NB4 (cell line): ENCODE measurements at regions not wholly inside any gene's neighbourhood (a gene's known extent, or its start where the extent isn't known, plus 50 kb on each side); places are given as distances from the start of the nearest gene placed in this dataset.

ENCODE experiments used
- DNase-seq: peaks from one replicate; pipeline ENCODE4 v3.0.0; 2010; ENCODE audit warnings: low read depth
- H3K4me3 ChIP-seq: one replicate; pipeline ENCODE4 v1.5.1; 2011; ENCODE audit warnings: mild to moderate bottlenecking, low read depth, low read length, moderate library complexity
- CTCF ChIP-seq: IDR thresholded peaks from one replicate; pipeline ENCODE4 v1.5.1; 2012; ENCODE audit warnings: low read depth, low read length
- MAX ChIP-seq: IDR thresholded peaks from 2 replicates; pipeline ENCODE4 v1.6.1; 2011; ENCODE audit warnings: low read depth, low read length
- MYC ChIP-seq: IDR thresholded peaks from 2 replicates; pipeline ENCODE4 v1.6.1; 2011; ENCODE audit warnings: low read depth, low read length
- POLR2A ChIP-seq: IDR thresholded peaks from 2 replicates; pipeline ENCODE4 v1.6.1; 2011; ENCODE audit warnings: mild to moderate bottlenecking; ENCODE audit not compliant: insufficient read length; ENCODE audit errors: extremely low read depth

GRCh38 chr2:387980-388421 is 100.1 kb upstream of the ALKAL2 start:
- DNase-seq, result no peak
- TF ChIP-seq MYC (no peak), POLR2A (no peak)
- H3K4me3 ChIP-seq, result no peak overlapping the region

- no peak overlapping the region for H3K4me3 ChIP-seq
- TF ChIP-seq MYC (no peak), MAX (no peak)
- DNase-seq, result no peak
These were observed 98.7 kb upstream of the ALKAL2 start for GRCh38 chr2:386406-387103.

GRCh38 chr2:385785-386184 is 97.9 kb upstream of the ALKAL2 start:
- no peak overlapping the region for H3K4me3 ChIP-seq
- DNase-seq, result no peak
- TF ChIP-seq POLR2A, result no peak
- no peak for TF ChIP-seq CTCF
- TF ChIP-seq MAX, result no peak
- no peak for TF ChIP-seq MYC

- H3K4me3 ChIP-seq, result no peak overlapping the region
- DNase-seq, result no peak
- TF ChIP-seq MAX (no peak), MYC (no peak), CTCF (no peak), POLR2A (no peak)
These were observed 97.2 kb upstream of the ALKAL2 start for GRCh38 chr2:385061-385460.

GRCh38 chr2:383888-384287 is 96.0 kb upstream of the ALKAL2 start:
- no peak for DNase-seq
- no peak for TF ChIP-seq MYC
- TF ChIP-seq POLR2A, result no peak
- TF ChIP-seq MAX, result no peak
- no peak for TF ChIP-seq CTCF
- no peak overlapping the region for H3K4me3 ChIP-seq

- H3K4me3 ChIP-seq, result no peak overlapping the region
- TF ChIP-seq MYC (no peak), MAX (no peak), POLR2A (no peak), CTCF (no peak)
- no peak for DNase-seq
These were observed 95.3 kb upstream of the ALKAL2 start for GRCh38 chr2:383178-383577.

- no peak overlapping the region for H3K4me3 ChIP-seq
- TF ChIP-seq CTCF, result no peak
- no peak for TF ChIP-seq MYC
- TF ChIP-seq MAX, result no peak
- no peak for TF ChIP-seq POLR2A
- no peak for DNase-seq
These were observed 94.8 kb upstream of the ALKAL2 start for GRCh38 chr2:382728-383022.
